Liver (tissue), 2 donors: ENCODE measurements at regions not wholly inside any gene's neighbourhood (a gene's known extent, or its start where the extent isn't known, plus 50 kb on each side); places are given as distances from the start of the nearest gene placed in this dataset.

Experiments
- YY1 ChIP-seq: IDR thresholded peaks from 2 replicates; pipeline ENCODE4 v1.6.1; 2016; ENCODE audit warnings: antibody characterized with exemption, mild to moderate bottlenecking
- TF ChIP-seq, protein P1 (sequence below): fragments of 150-350 bp; IDR thresholded peaks from 2 replicates; pipeline ENCODE4 v1.5.1; 2017; ENCODE audit warnings: improper control_type of control experiment, low read depth, low read length; ENCODE audit not compliant: missing input control
- TF ChIP-seq, protein P2 (sequence below): IDR thresholded peaks from 2 replicates; pipeline ENCODE4 v1.6.1; 2016; ENCODE audit warnings: antibody characterized with exemption
- donor health status: healthy.

DNA sequence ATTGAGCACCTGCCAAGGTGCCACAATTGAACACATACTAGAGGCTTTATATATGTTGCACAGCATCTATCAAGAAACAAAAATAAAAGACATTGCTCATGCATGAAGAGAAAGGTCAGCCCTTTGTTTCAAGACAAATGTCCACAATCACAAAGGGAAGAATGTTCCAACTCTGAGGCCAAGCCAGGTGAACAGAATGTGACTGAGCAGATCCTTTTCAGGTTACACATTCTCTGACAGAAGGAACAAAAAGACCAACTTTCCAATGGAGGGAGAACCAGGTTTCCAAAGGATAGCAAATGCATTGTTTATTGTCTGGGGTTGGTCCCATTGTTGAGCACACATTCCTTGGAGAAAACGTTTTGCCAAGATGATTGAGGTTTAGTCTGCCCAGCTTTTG is 50.2 kb upstream of the FAM174B start:
- TF ChIP-seq, protein P1, sequence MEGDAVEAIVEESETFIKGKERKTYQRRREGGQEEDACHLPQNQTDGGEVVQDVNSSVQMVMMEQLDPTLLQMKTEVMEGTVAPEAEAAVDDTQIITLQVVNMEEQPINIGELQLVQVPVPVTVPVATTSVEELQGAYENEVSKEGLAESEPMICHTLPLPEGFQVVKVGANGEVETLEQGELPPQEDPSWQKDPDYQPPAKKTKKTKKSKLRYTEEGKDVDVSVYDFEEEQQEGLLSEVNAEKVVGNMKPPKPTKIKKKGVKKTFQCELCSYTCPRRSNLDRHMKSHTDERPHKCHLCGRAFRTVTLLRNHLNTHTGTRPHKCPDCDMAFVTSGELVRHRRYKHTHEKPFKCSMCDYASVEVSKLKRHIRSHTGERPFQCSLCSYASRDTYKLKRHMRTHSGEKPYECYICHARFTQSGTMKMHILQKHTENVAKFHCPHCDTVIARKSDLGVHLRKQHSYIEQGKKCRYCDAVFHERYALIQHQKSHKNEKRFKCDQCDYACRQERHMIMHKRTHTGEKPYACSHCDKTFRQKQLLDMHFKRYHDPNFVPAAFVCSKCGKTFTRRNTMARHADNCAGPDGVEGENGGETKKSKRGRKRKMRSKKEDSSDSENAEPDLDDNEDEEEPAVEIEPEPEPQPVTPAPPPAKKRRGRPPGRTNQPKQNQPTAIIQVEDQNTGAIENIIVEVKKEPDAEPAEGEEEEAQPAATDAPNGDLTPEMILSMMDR, result no peak
- TF ChIP-seq, protein P2, sequence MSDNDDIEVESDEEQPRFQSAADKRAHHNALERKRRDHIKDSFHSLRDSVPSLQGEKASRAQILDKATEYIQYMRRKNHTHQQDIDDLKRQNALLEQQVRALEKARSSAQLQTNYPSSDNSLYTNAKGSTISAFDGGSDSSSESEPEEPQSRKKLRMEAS, result no peak
- no peak for TF ChIP-seq YY1
